Psoas muscle (tissue), 7 donors: ENCODE measurements at regions not wholly inside any gene's neighbourhood (a gene's known extent, or its start where the extent isn't known, plus 50 kb on each side); places are given as distances from the start of the nearest gene placed in this dataset.
"Not testable (repeated sequence)": the region's sequence is repeated elsewhere in the genome, so short reads cannot be mapped to it uniquely, and the experiment has no call there.

Source experiments
- ATAC-seq, 4 donors: fragments of 200-7000 bp; cut with Tn5 transposase; one replicate each; pipeline ENCODE4 v1.9.1; 2020; ENCODE audit warnings: moderate library complexity in 3 of 4, mild to moderate bottlenecking in 2 of 4
- DNase-seq, 2 donors: peaks; one replicate each; pipeline ENCODE4 v3.0.0-alpha.2; 2020
- H3K27ac ChIP-seq: fragments of 200-600 bp; one replicate; pipeline ENCODE4 v1.8.0; 2022
- H3K27me3 ChIP-seq, 3 donors: fragments of 200-600 bp in 1 of 3; one replicate each; pipeline versions ENCODE4 v1.6.1 to v1.8.0; 2013 to 2022; ENCODE audit warnings: low read length in 2 of 3, mild to moderate bottlenecking in 2 of 3, moderate library complexity in 1 of 3; ENCODE audit not compliant: insufficient read depth in 3 of 3
- H3K36me3 ChIP-seq, 2 donors: fragments of 200-600 bp in 1 of 2; one replicate each; pipeline versions ENCODE4 v1.6.1 to v1.8.0; 2013 to 2022; ENCODE audit warnings: low read depth in 1 of 2, mild to moderate bottlenecking in 1 of 2, moderate library complexity in 1 of 2; ENCODE audit not compliant: insufficient read depth in 1 of 2
- H3K4me1 ChIP-seq: fragments of 200-600 bp; one replicate; pipeline ENCODE4 v1.8.0; 2022
- H3K4me3 ChIP-seq: fragments of 200-600 bp; one replicate; pipeline ENCODE4 v1.8.0; 2022; ENCODE audit warnings: mild to moderate bottlenecking
- H3K9me3 ChIP-seq: fragments of 200-600 bp; one replicate; pipeline ENCODE4 v1.8.0; 2022
- CTCF ChIP-seq: fragments of 200-600 bp; IDR thresholded peaks from one replicate; pipeline ENCODE4 v1.8.0; 2022; ENCODE audit warnings: antibody characterized with exemption
- WGBS, 3 donors: extraction: QIAGEN DNeasy Blood & Tissue Kit; methylation state at CpG; one replicate each; pipeline versions ENCODE4 v1.1.6 to v1.1.7; 2013; 5-methylcytosine and 5-hydroxymethylcytosine counted together
- intact Hi-C, 2 donors: fragments of 100-400 bp; cut with DNase I; formaldehyde crosslinking; loops; one replicate each; pipeline versions ENCODE4 v1.11.0 to v1.14.2; 2022
- donor health status: healthy with polysubstance abuse.
- donor health status: DM: no; HTN: no; CAD: no; lungs with moderate emphysema.
- donor health status: Bipolar disorder and iron deficiency.
- donor health status: healthy.
- donor health status: DM: yes; HTN: yes; CAD: no.
- donor health status: DM: no; HTN: no; CAD: no.
- donor health status: DM: yes; HTN: yes; CAD: no.

GRCh38 chr15:92749216-92749615, 93.6 kb upstream of the FAM174B start:
- no peaks in the 10 kb centered on the region for H3K36me3 ChIP-seq
- 42 to 49% (median 45%) methylated on average over 4 of the region's 4 CpGs for WGBS, 3 donors
- intact Hi-C loops = no loop called here
- DNase-seq (no peak), ATAC-seq (no peak)
- H3K27ac ChIP-seq = no peak overlapping the region
- no peak overlapping the region for H3K4me3 ChIP-seq
- H3K4me1 ChIP-seq = no peaks in the 10 kb centered on the region
- H3K9me3 ChIP-seq = no peaks in the 10 kb centered on the region
- no peak for TF ChIP-seq CTCF
- no peaks in the 10 kb centered on the region for H3K27me3 ChIP-seq

- TF ChIP-seq CTCF = no peak
- no peak for DNase-seq
- no peak for ATAC-seq
- H3K4me3 ChIP-seq = no peak overlapping the region
- no peak overlapping the region for H3K27ac ChIP-seq
- H3K27me3 ChIP-seq = no peaks in the 10 kb centered on the region
- intact Hi-C loops = no loop called here
- no peaks in the 10 kb centered on the region for H3K9me3 ChIP-seq
- 80 to 88% (median 85%) methylated on average over 4 of the region's 4 CpGs for WGBS, 3 donors
- H3K36me3 ChIP-seq = no peaks in the 10 kb centered on the region
- H3K4me1 ChIP-seq = no peaks in the 10 kb centered on the region
These were observed 94.4 kb upstream of the FAM174B start for GRCh38 chr15:92749946-92750345.

- no peaks in the 10 kb centered on the region for H3K27me3 ChIP-seq
- no peak for ATAC-seq
- no peaks in the 10 kb centered on the region for H3K36me3 ChIP-seq
- H3K27ac ChIP-seq = no peak overlapping the region
- DNase-seq = no peak
- TF ChIP-seq CTCF = no peak
- no peak overlapping the region for H3K4me3 ChIP-seq
- H3K4me1 ChIP-seq = no peaks in the 10 kb centered on the region
- WGBS, 3 donors = 91 to 97% (median 94%) methylated on average over 3 of the region's 3 CpGs
- intact Hi-C loops = no loop called here
- H3K9me3 ChIP-seq = no peaks in the 10 kb centered on the region
These were observed 96.0 kb upstream of the FAM174B start for GRCh38 chr15:92751528-92751927.

- intact Hi-C loops = no loop called here
- no peak for ATAC-seq
- Histone ChIP-seq H3K27me3 (no peaks in the 10 kb centered on the region), H3K4me1 (no peaks in the 10 kb centered on the region), H3K9me3 (no peaks in the 10 kb centered on the region), H3K4me3 (no peak overlapping the region), H3K36me3 (no peaks in the 10 kb centered on the region), H3K27ac (no peak overlapping the region)
- TF ChIP-seq CTCF = no peak
- WGBS, 3 donors = 70 to 78% (median 76%) methylated on average over 3 of the region's 3 CpGs
- no peak for DNase-seq
These were observed 98.0 kb upstream of the FAM174B start for GRCh38 chr15:92753591-92753990.

- no peak for ATAC-seq
- Histone ChIP-seq H3K4me1 (no peaks in the 10 kb centered on the region), H3K9me3 (no peaks in the 10 kb centered on the region), H3K27ac (no peak overlapping the region), H3K27me3 (no peaks in the 10 kb centered on the region), H3K36me3 (no peaks in the 10 kb centered on the region), H3K4me3 (no peak overlapping the region)
- 83 to 88% (median 88%) methylated on average over 5 of the region's 5 CpGs for WGBS, 3 donors
- no peak for TF ChIP-seq CTCF
- no peak for DNase-seq
- intact Hi-C loops = no loop called here
These were observed 107.9 kb upstream of the FAM174B start for GRCh38 chr15:92763459-92763858.

GRCh38 chr15:92768131-92768530, 112.6 kb upstream of the FAM174B start:
- ATAC-seq, H3K4me1 ChIP-seq, H3K27me3 ChIP-seq, H3K36me3 ChIP-seq, DNase-seq, H3K9me3 ChIP-seq, H3K27ac ChIP-seq, intact Hi-C loops, H3K4me3 ChIP-seq: not testable (repeated sequence)
- WGBS, 3 donors = 96 to 98% (median 97%) methylated on average over 17 to 25 of the region's 35 CpGs
